ENCODE measurements at regions not wholly inside any gene's neighbourhood (a gene's known extent, or its start where the extent isn't known, plus 50 kb on each side); places are given as distances from the start of the nearest gene placed in this dataset.

DNA sequence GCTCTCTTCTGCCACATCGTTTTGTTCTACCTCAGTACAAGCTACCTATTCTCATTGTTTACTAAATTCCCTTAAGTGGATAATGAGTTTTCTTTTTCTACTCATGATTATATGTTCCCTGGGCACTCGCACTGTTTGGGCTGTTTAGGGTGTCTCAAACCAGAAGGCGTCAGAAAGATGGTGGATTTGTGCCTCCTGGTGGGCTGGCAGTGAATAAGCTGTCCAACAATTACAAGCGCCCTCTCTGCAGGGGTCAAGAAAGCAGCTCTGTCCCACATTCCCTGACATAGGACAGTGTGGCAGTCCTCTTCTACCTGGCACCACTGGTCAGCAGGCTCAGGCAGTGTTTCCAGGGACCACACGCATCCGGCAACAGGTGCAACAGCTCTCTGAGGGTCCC is 173.4 kb upstream of the PPP2R3A start:
- FAIRE-seq = no peak
- TF ChIP-seq POLR2A (IDR thresholded peaks at IDR 0.05; ENCODE audit: low read depth, low read length) = no peak
- DNase-seq (ENCODE audit: insufficient read length, low spot score) = no peak

DNA sequence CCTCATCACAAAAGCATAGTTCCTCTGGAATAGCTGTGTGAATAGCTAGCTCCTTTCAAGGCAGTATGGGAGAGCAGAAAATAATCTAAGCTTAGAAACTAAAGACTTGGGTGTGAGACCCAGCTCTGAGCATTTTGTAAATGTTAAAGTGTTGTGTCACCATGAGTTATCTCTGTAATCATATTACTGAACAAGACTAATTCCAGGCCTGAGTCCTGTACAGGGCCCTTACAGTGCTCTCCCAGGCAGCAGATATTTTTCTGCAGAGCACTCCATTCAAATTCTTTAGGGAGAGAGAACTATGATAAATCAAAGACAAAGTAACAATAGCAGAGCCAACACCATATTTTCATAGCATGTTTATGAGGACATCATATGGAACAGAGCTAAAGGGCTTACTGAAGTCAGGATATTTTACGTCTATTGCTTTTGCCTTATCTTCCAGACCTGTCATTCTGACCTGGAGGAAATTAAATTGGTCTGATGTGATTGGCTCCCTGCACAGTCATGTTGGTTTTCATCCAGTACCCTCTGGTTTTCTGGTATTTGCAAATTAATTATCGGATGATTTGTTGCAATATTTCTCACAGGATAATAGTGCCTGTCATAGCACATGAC is 172.6 kb upstream of the PPP2R3A start:
- FAIRE-seq (no peak), DNase-seq (ENCODE audit: insufficient read length, low spot score) (no peak)
- TF ChIP-seq POLR2A (IDR thresholded peaks at IDR 0.05; ENCODE audit: low read depth, low read length) = no peak

DNA sequence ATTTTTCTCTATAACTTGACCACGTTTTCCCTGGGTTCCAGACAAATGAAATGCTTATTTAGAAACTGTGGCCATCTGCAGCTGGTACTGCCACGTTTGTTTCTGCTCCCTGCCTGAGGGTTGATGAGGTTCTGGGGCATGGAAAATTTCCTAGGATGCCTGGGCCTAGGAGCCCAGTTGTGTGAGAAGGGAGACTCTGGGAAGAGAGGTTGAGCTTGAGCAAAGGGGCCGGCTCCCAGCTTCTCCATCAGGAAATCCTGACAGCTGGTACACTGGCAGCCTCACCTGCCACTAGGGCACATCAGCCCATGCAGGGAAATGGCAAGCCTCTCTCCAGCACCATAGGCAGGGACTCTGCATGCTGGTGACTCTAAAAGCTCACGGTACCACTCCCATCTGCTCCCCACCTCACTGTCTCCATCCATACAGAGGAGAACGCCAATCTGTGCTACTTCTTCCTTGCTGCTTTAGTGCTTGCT is 165.4 kb upstream of the PPP2R3A start:
- TF ChIP-seq POLR2A (IDR thresholded peaks at IDR 0.05; ENCODE audit: low read depth, low read length) = no peak
- no peak for DNase-seq (ENCODE audit: insufficient read length, low spot score)
- no peak for FAIRE-seq

DNA sequence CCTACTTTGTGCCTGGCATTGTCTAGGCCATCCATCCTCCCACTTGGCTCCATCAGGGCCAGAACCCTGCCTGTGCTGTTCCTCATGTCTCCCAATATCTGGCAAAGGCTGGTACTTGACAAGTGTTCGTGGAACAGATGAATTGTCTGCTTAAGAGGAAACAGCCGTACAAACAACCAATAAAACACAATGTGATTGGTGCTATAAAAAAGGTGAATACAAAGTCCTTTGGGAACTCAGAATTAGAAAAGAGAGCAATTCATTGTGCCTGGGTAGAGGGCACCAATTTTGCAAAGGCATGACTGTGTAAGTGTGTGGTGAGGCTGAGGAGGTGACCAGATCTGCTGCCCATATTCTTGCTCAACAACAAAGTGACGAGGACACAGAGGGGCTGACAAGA is 164.5 kb upstream of the PPP2R3A start:
- FAIRE-seq (no peak), DNase-seq (ENCODE audit: insufficient read length, low spot score) (no peak)

DNA sequence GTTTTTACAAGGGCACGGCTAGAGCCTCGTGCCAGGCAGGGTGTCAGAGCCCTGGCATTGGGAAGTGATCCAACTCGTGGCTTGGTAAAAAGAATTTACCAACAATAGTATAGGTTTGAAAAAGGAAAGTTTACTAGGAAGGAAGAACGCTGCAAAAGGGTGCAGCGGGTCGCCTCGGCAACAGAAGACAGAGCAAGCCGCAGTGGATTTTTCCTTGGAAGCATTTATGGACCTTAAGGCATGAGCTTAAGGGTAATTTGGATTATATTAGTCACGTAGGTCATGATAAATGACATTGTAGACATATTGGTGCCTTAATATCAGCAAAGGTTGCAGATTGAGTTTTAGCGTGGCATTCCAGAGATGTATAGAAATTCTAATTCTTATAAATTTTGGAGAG is 163.4 kb upstream of the PPP2R3A start:
- FAIRE-seq = no peak
- DNase-seq (ENCODE audit: insufficient read length, low spot score) = no peak
- TF ChIP-seq POLR2A (IDR thresholded peaks at IDR 0.05; ENCODE audit: low read depth, low read length) = no peak

More for the DNA sequence above, 164.5 kb upstream of the PPP2R3A start:
- no peak for TF ChIP-seq POLR2A (IDR thresholded peaks at IDR 0.05; ENCODE audit: low read depth, low read length)

DNA sequence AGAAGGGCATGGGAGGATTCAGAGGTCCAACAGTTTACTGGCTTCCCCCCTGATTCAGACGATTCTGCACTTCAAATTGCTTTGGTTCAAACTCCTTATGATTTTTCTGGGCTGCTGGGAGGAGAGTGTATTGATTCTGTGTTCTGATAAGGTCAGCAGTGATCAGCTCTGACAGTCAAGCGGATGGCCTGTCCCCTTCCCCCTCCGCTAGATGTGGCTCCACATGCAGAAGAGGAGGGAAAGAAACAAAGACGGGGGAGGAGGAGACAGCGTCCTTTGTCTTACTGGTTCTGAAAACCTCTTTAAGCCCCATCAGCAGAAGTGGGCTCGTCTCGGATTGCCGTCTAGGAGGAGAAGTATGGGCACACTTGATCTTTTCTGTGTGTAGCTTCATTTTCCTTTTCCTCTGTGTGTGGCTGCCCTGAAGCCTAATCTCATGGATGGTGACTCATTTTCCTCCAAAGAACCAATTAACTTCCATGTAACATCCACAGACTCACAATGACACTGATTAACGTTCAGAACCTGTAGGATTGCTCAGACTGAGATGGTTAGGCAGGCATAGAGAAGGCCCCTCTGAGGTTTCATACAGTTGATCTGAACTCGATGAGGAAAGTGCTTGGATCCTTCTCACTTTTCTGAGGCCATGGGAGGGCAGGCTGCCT is 162.4 kb upstream of the PPP2R3A start:
- DNase-seq (ENCODE audit: insufficient read length, low spot score) (no peak), FAIRE-seq (no peak)
- TF ChIP-seq POLR2A (IDR thresholded peaks at IDR 0.05; ENCODE audit: low read depth, low read length) = no peak

DNA sequence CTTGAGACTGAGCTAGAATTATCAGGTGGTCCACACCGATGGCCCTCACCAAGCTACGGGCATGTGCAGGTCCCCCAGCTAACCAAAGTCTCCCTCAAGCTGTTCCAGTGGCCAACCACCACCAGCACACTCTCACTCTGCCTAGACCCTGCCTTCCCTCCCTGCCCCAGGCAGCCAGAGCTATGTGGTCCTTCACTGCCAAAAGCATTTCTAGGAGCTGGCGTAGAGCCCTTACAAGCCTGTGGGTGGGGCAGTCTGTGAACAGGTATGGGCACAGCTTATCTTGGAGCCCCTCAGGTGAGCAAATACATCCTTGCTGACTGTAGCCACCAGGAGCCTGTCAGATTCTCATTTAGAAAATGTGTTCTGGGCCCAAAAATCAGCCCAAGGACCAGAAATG is 159.8 kb upstream of the PPP2R3A start:
- TF ChIP-seq POLR2A (IDR thresholded peaks at IDR 0.05; ENCODE audit: low read depth, low read length) = no peak
- DNase-seq (ENCODE audit: insufficient read length, low spot score) (no peak), FAIRE-seq (no peak)

DNA sequence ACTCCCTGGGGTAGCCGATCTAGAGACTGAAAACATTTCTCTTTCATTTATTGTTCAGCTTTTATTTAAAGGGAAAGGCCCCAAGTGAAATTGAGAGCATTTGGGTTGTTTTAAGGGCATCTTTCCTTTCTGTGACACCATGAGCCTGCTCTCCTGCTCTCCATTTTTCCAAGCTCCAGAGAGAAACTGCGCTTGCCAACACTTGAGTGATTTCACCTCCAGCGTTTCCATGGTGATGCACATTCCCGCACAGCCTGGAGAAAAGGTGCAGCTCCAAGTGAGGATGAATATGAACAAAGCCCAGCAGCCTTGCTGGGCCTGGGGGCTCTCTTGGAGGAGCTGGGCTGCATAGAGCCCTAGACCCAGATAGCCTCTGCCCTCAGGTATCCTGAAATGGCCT is 159.2 kb upstream of the PPP2R3A start:
- no peak for TF ChIP-seq POLR2A (IDR thresholded peaks at IDR 0.05; ENCODE audit: low read depth, low read length)
- FAIRE-seq (no peak), DNase-seq (ENCODE audit: insufficient read length, low spot score) (no peak)

DNA sequence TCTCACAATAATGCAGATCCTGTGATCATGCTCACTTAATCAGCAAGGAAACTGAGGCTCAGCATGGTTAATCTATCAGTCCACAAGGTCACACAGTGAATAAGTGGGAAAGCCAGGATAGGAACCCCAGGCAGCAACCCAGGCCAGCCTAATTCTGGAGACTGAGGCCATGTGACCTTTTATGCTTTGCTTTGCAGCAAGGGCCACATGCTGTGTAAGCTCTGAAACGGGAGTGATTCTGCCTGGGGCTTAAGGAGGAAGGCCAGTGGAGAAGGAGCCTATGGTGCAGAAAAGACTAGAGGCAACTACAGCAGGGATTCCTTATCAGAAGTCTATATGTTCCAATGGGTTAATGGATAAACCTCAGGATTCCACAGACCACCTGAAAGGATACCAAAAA is 157.6 kb upstream of the PPP2R3A start:
- no peak for DNase-seq (ENCODE audit: insufficient read length, low spot score)
- FAIRE-seq = no peak
- no peak for TF ChIP-seq POLR2A (IDR thresholded peaks at IDR 0.05; ENCODE audit: low read depth, low read length)

DNA sequence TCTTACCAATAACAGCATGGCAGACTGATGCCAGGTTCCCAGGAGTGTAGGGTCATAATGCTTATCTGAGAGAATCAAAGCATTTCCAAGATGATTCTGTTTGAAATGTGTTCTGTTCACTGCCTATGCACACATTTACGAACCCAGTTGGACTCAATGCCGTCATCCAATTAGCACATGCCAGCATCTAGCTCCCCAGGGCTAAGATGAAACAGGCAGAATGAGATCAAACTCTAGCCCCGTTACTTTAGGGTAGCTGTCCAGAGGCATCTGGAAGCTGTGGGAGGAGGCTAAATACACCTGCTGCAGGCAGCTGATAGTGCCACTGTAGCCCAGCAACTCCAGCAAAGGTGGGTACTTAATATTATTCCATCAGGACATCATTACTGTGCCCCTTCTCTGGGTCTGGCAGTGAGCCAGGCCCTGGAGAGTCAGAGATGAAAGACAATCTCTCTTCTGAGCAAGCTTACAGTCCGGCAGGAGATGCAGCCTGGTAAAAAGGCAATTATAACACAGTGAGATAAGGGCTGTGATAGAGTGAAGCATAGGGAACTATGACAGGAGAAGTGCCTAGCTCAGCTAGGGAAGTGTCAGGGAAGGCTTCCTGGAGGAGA is 156.4 kb upstream of the PPP2R3A start:
- no peak for TF ChIP-seq POLR2A (IDR thresholded peaks at IDR 0.05; ENCODE audit: low read depth, low read length)
- DNase-seq (ENCODE audit: insufficient read length, low spot score) = no peak
- FAIRE-seq = no peak

DNA sequence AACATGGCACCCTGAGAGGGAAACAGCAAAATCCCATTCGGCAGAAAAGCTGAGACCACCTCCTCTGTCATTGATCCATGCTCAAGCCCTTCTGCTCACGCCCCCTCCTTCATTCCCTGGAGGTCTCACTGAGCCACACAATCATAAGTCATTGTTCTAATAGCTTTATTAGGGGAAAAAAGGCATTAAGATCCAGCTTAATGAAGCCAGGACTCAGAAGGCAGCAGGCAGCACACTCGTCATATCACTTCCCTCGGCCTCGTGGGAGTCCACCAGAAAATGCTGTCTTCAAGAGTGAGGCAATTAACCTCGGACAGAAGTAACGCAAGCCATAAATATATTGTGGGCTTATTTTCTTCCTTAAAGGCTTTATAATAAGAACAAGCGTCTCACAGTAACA is 153.9 kb upstream of the PPP2R3A start:
- DNase-seq (ENCODE audit: insufficient read length, low spot score) (no peak), FAIRE-seq (no peak)
- no peak for TF ChIP-seq POLR2A (IDR thresholded peaks at IDR 0.05; ENCODE audit: low read depth, low read length)

DNA sequence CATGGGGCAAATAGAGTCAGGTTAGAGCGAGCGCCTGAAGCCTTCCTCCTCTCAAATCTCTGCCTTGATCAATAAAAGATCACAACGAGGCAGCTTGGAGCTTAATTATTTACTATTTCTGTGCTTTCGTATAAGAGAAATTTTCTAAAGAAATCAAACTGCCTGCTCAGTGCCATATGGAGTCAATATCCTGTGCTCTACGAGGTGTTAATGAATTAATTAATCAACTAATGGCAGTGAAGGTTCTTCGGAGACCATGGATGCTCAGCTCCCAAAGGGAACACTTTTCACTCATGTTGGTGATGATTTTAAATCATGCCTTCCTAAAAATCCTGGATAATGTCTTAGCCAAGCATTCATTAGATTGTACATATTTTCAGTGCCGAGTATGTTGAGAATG is 153.5 kb upstream of the PPP2R3A start:
- FAIRE-seq = no peak
- DNase-seq (ENCODE audit: insufficient read length, low spot score) = no peak
- TF ChIP-seq POLR2A (IDR thresholded peaks at IDR 0.05; ENCODE audit: low read depth, low read length) = no peak

DNA sequence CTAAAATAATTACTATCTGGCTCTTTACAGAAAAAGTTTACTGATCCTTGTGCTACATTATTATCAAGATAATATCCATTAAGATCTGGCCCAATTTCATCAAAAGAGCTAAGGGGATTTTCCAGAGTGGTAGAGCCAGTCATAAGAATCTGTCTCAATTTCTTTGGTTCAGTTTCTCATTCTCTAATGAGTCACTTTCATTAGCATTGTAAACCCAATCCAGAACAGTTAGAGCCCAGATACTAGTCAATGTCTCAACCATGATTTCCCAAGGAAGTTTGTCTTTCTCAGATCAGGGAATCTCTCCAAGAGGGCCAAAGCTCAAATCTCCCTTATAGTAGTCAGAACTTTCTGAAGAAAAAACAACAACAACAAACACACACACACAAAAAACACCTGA is 131.1 kb upstream of the PPP2R3A start:
- DNase-seq (ENCODE audit: insufficient read length, low spot score) (no peak), FAIRE-seq (no peak)
- no peak for TF ChIP-seq POLR2A (IDR thresholded peaks at IDR 0.05; ENCODE audit: low read depth, low read length)

DNA sequence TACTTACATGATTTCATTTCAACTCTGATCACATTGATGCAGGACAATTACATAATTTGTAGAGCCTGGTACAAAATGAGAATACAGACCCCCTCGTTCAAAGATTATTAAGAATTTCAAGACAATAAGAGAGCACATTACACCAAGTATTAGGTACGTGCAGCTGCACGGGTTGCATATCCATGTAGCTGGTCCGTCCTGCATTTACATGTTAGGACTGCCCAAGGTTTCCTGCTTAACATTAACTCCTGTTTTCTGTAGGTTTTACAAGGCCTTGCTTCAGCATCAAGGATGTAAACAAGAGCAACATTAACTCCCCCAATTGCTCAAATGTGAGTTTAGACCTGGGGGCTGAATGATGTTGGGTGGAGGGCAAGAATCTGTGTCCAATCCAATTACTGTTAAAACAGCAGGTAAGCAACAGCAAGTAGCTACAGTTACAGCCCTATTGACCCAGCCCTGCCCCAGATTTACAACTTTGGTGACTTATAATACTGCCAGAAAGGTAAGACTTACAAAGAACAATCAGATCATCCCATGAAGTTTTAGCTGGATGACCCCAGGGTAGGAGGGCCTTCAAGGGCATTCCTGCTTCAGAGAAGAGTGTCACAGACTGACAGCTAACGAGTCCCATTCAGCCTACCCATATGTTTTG is 127.4 kb upstream of the PPP2R3A start:
- DNase-seq (ENCODE audit: insufficient read length, low spot score) (no peak), FAIRE-seq (no peak)
- TF ChIP-seq POLR2A (IDR thresholded peaks at IDR 0.05; ENCODE audit: low read depth, low read length) = no peak
